ENCODE measurements at regions not wholly inside any gene's neighbourhood (a gene's known extent, or its start where the extent isn't known, plus 50 kb on each side); places are given as distances from the start of the nearest gene placed in this dataset.

DNA sequence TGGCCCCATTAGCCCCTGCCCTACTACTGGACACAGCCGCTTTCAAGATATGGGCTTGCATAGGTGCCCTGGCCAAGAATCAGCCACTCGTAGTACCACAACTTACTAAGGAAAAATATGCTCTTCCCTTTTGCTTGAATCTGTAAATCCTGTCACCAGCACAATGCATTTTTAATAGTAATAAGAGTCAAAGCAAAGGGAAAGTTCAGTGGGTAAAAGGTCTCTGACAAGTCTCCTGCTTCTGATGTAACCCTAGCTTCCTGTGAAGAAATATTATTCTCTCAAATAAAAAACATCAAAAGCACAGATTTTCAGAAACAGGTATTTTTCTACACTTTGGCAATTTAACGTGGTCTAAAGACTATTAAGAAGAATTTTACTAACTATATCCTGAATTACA is 373.8 kb downstream of the GJA1 start:
- TF ChIP-seq, protein P1, sequence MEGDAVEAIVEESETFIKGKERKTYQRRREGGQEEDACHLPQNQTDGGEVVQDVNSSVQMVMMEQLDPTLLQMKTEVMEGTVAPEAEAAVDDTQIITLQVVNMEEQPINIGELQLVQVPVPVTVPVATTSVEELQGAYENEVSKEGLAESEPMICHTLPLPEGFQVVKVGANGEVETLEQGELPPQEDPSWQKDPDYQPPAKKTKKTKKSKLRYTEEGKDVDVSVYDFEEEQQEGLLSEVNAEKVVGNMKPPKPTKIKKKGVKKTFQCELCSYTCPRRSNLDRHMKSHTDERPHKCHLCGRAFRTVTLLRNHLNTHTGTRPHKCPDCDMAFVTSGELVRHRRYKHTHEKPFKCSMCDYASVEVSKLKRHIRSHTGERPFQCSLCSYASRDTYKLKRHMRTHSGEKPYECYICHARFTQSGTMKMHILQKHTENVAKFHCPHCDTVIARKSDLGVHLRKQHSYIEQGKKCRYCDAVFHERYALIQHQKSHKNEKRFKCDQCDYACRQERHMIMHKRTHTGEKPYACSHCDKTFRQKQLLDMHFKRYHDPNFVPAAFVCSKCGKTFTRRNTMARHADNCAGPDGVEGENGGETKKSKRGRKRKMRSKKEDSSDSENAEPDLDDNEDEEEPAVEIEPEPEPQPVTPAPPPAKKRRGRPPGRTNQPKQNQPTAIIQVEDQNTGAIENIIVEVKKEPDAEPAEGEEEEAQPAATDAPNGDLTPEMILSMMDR (IDR thresholded peaks at IDR 0.05), result no peak
- TF ChIP-seq EP300 (IDR thresholded peaks at IDR 0.05), result no peak

Data from tibial nerve (tissue), 4 donors.